ENCODE measurements at regions not wholly inside any gene's neighbourhood (a gene's known extent, or its start where the extent isn't known, plus 50 kb on each side); places are given as distances from the start of the nearest gene placed in this dataset.

DNA sequence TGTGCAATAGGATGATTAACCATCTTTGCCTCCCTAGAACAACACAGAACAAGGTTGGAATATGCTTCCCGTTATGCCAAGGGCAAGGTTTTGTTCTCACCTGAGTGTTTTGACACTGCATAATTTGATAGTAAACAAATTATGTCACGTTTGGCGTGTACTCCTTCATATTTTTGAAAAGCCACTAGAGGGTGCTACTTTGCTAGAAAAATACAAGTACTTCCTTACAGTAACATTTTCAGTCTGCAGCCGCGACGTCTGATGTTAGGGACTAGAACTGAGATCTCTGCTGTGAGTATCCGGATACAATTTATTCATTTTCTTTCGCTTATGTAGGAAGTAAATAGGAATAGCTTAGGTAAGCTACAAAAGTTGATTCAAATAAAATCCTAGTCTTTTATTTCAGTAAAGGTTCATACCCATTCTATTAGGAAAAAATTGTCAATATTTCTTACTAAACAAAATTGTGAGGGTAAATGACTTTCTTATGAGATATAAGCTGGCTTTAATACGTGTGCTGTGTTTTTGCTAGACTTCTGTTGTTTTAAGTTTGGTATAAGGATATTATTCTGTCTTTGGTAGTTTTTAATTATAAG is 181.1 kb upstream of the WDFY3 start:
- no peaks in the 10 kb centered on the region for H4K20me1 ChIP-seq (ENCODE audit: low read depth, low read length)
- no peaks in the 10 kb centered on the region for H3F3A ChIP-seq (ENCODE audit: insufficient read depth)
- TF ChIP-seq CTCF (IDR thresholded peaks at IDR 0.05; ENCODE audit: insufficient read depth, low read length, poor library complexity, severe bottlenecking) (no peak), EZH2phosphoT487 (conservative IDR thresholded peaks at IDR 0.05; ENCODE audit: low read length) (no peak)
- no peak overlapping the region for H3K9ac ChIP-seq (ENCODE audit: low read length)
- H3K4me3 ChIP-seq (ENCODE audit: insufficient read depth, low read length, poor library complexity, severe bottlenecking): no peak overlapping the region
- peak overlapping the region; percentile 30 for H3K4me2 ChIP-seq (ENCODE audit: low read depth, low read length, poor library complexity, severe bottlenecking)
- H3K27me3 ChIP-seq (ENCODE audit: low read length): no peaks in the 10 kb centered on the region
- no peak overlapping the region for H3K27ac ChIP-seq (ENCODE audit: low read depth, low read length)
- peak overlapping the region; percentile 60 for H2AFZ ChIP-seq (ENCODE audit: low read depth, low read length, severe bottlenecking)
- H3K9me2 ChIP-seq (replicated peaks; ENCODE audit: insufficient read depth, low read length): no peaks in the 10 kb centered on the region
- H3K9me3 ChIP-seq (ENCODE audit: insufficient read depth, low read length): no peaks in the 10 kb centered on the region
- no peaks in the 10 kb centered on the region for H3K36me3 ChIP-seq (ENCODE audit: low read length)
- no peaks in the 10 kb centered on the region for H3K79me2 ChIP-seq (ENCODE audit: insufficient read depth, low read length)

GRCh38 chr4:85149676-85150075 is 183.2 kb upstream of the WDFY3 start:
- TF ChIP-seq CTCF (IDR thresholded peaks at IDR 0.05; ENCODE audit: insufficient read depth, low read length, poor library complexity, severe bottlenecking): no peak
- no peak for TF ChIP-seq EZH2phosphoT487 (conservative IDR thresholded peaks at IDR 0.05; ENCODE audit: low read length)
- no peaks in the 10 kb centered on the region for H3K79me2 ChIP-seq (ENCODE audit: insufficient read depth, low read length)
- H3K4me2 ChIP-seq (ENCODE audit: low read depth, low read length, poor library complexity, severe bottlenecking): no peak overlapping the region
- no peaks in the 10 kb centered on the region for H3F3A ChIP-seq (ENCODE audit: insufficient read depth)
- no peaks in the 10 kb centered on the region for H3K9me3 ChIP-seq (ENCODE audit: insufficient read depth, low read length)
- no peaks in the 10 kb centered on the region for H4K20me1 ChIP-seq (ENCODE audit: low read depth, low read length)
- H3K9me2 ChIP-seq (replicated peaks; ENCODE audit: insufficient read depth, low read length): no peaks in the 10 kb centered on the region
- no peaks in the 10 kb centered on the region for H3K27me3 ChIP-seq (ENCODE audit: low read length)
- H3K9ac ChIP-seq (ENCODE audit: low read length): no peak overlapping the region
- H3K36me3 ChIP-seq (ENCODE audit: low read length): no peaks in the 10 kb centered on the region
- H3K27ac ChIP-seq (ENCODE audit: low read depth, low read length): no peak overlapping the region
- H2AFZ ChIP-seq (ENCODE audit: low read depth, low read length, severe bottlenecking): no peak overlapping the region
- no peak overlapping the region for H3K4me3 ChIP-seq (ENCODE audit: insufficient read depth, low read length, poor library complexity, severe bottlenecking)

DNA sequence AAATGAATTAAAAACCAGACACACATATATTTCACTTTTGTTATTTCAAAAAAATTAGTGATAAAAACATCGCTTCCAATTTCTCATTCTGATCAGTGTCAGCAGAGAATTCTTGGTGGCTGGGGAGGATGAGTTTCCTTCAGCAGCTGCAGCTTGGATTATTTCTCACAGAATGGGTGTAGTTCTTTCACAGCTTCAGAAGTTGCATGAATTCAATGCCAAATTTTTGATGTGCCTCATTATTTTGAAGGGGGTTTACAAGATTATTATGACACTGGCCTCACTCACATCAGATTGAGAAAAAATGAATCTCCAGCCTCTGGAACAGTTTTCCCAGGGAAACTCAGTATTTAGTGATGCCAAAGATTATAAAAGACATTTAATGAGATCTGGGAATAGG is 184.9 kb upstream of the WDFY3 start:
- Histone ChIP-seq H3K27me3 (ENCODE audit: low read length) (no peaks in the 10 kb centered on the region), H3K36me3 (ENCODE audit: low read length) (no peaks in the 10 kb centered on the region), H3K9me3 (ENCODE audit: insufficient read depth, low read length) (no peaks in the 10 kb centered on the region), H3K27ac (ENCODE audit: low read depth, low read length) (no peak overlapping the region), H3K4me2 (ENCODE audit: low read depth, low read length, poor library complexity, severe bottlenecking) (no peak overlapping the region), H3K9ac (ENCODE audit: low read length) (no peak overlapping the region), H3K79me2 (ENCODE audit: insufficient read depth, low read length) (no peaks in the 10 kb centered on the region), H2AFZ (ENCODE audit: low read depth, low read length, severe bottlenecking) (no peak overlapping the region), H3F3A (ENCODE audit: insufficient read depth) (no peaks in the 10 kb centered on the region), H3K9me2 (replicated peaks; ENCODE audit: insufficient read depth, low read length) (no peaks in the 10 kb centered on the region), H3K4me3 (ENCODE audit: insufficient read depth, low read length, poor library complexity, severe bottlenecking) (no peak overlapping the region), H4K20me1 (ENCODE audit: low read depth, low read length) (no peaks in the 10 kb centered on the region)
- TF ChIP-seq EZH2phosphoT487 (conservative IDR thresholded peaks at IDR 0.05; ENCODE audit: low read length) (no peak), CTCF (IDR thresholded peaks at IDR 0.05; ENCODE audit: insufficient read depth, low read length, poor library complexity, severe bottlenecking) (no peak)

All from SU-DHL-6 (cell line).